ENCODE measurements at regions not wholly inside any gene's neighbourhood (a gene's known extent, or its start where the extent isn't known, plus 50 kb on each side); places are given as distances from the start of the nearest gene placed in this dataset.
A peak's percentile ranks its signal among the peaks of the same experiment; 100 is the strongest.
"Not testable (repeated sequence)": the region's sequence is repeated elsewhere in the genome, so short reads cannot be mapped to it uniquely, and the experiment has no call there.

- DNase-seq: no peak
These were observed 171.0 kb downstream of the HSD17B3 start for GRCh38 chr9:96130970-96131369.

- DNase-seq: no peak
These were observed 172.2 kb downstream of the HSD17B3 start for GRCh38 chr9:96129747-96130146.

GRCh38 chr9:96128880-96129279, 173.1 kb downstream of the HSD17B3 start:
- DNase-seq: no peak

GRCh38 chr9:96126321-96126881, 175.6 kb downstream of the HSD17B3 start:
- no peak for DNase-seq

- no peak for DNase-seq
These were observed 176.4 kb downstream of the HSD17B3 start for GRCh38 chr9:96125624-96126023.

GRCh38 chr9:96122751-96123150, 179.2 kb downstream of the HSD17B3 start:
- no peak for DNase-seq

- DNase-seq: no peak
These were observed 179.7 kb downstream of the HSD17B3 start for GRCh38 chr9:96122282-96122681.

GRCh38 chr9:96121136-96121535, 180.8 kb downstream of the HSD17B3 start:
- no peak for DNase-seq

GRCh38 chr9:96117398-96118080, 184.4 kb downstream of the HSD17B3 start:
- no peak for DNase-seq

- DNase-seq: no peak
These were observed 185.5 kb downstream of the HSD17B3 start for GRCh38 chr9:96116275-96117064.

- DNase-seq: no peak
These were observed 186.1 kb downstream of the HSD17B3 start for GRCh38 chr9:96115836-96116235.

GRCh38 chr9:96113032-96113431, 188.9 kb downstream of the HSD17B3 start:
- no peak for DNase-seq

GRCh38 chr9:96109680-96110351, 192.2 kb downstream of the HSD17B3 start:
- DNase-seq: no peak

GRCh38 chr9:96108691-96109380, 193.1 kb downstream of the HSD17B3 start:
- DNase-seq: no peak

GRCh38 chr9:96107436-96107835, 194.5 kb downstream of the HSD17B3 start:
- peak; percentile 60 for DNase-seq

- no peak for DNase-seq
These were observed 201.3 kb downstream of the HSD17B3 start for GRCh38 chr9:96100385-96101300.

- not testable (repeated sequence) for DNase-seq
These were observed 211.3 kb downstream of the HSD17B3 start for GRCh38 chr9:96090630-96091029.

- no peak for DNase-seq
These were observed 212.4 kb downstream of the HSD17B3 start for GRCh38 chr9:96089452-96090085.

- no peak for DNase-seq
These were observed 213.0 kb downstream of the ERCC6L2 start for GRCh38 chr9:96088510-96088909.

GRCh38 chr9:96087669-96088299, 212.3 kb downstream of the ERCC6L2 start:
- no peak for DNase-seq

All from NCI-H526 treated with DMSO at 0.1 percent for 48 hours (cell line).